GM19397 (cell line): ENCODE measurements at regions not wholly inside any gene's neighbourhood (a gene's known extent, or its start where the extent isn't known, plus 50 kb on each side); places are given as distances from the start of the nearest gene placed in this dataset.

Experiments
- ATAC-seq: cut with Tn5 transposase; IDR thresholded peaks from one replicate; pipeline ENCODE4 v1.9.1; 2021; ENCODE audit warnings: mild to moderate bottlenecking, moderate library complexity; ENCODE audit not compliant: unreplicated experiment

GRCh38 chr15:58294681-58295254 lies 137.0 kb upstream of the LIPC start:
- ATAC-seq, result no peak

GRCh38 chr15:58295637-58296215 lies 136.1 kb upstream of the LIPC start:
- no peak for ATAC-seq

- ATAC-seq, result no peak
These were observed 135.5 kb upstream of the LIPC start for GRCh38 chr15:58296276-58296675.

GRCh38 chr15:58297639-58298038 lies 134.2 kb upstream of the LIPC start:
- ATAC-seq, result no peak

- ATAC-seq, result no peak
These were observed 132.6 kb upstream of the LIPC start for GRCh38 chr15:58298879-58299850.

GRCh38 chr15:58302832-58303231 lies 129.0 kb upstream of the LIPC start:
- ATAC-seq, result no peak

GRCh38 chr15:58303236-58303635 lies 128.6 kb upstream of the LIPC start:
- ATAC-seq, result no peak

GRCh38 chr15:58306591-58307312 lies 125.0 kb upstream of the LIPC start:
- no peak for ATAC-seq

- no peak for ATAC-seq
These were observed 124.4 kb upstream of the LIPC start for GRCh38 chr15:58307313-58307961.

GRCh38 chr15:58308742-58309355 lies 122.9 kb upstream of the LIPC start:
- ATAC-seq, result no peak

- ATAC-seq, result no peak
These were observed 121.5 kb upstream of the LIPC start for GRCh38 chr15:58309963-58310928.

- no peak for ATAC-seq
These were observed 120.2 kb upstream of the LIPC start for GRCh38 chr15:58311556-58311955.

- ATAC-seq, result no peak
These were observed 119.8 kb upstream of the LIPC start for GRCh38 chr15:58312031-58312430.

GRCh38 chr15:58313304-58313703 lies 118.5 kb upstream of the LIPC start:
- ATAC-seq, result no peak

- ATAC-seq, result no peak
These were observed 117.8 kb upstream of the LIPC start for GRCh38 chr15:58313810-58314592.

- ATAC-seq, result no peak
These were observed 117.1 kb upstream of the LIPC start for GRCh38 chr15:58314593-58315216.

- ATAC-seq, result no peak
These were observed 113.3 kb upstream of the LIPC start for GRCh38 chr15:58318517-58318916.

- ATAC-seq, result no peak
These were observed 110.8 kb upstream of the LIPC start for GRCh38 chr15:58321034-58321433.
